CD4-positive, alpha-beta T cell treated with Interleukin-6 for 4 hours (primary cell): ENCODE measurements at regions not wholly inside any gene's neighbourhood (a gene's known extent, or its start where the extent isn't known, plus 50 kb on each side); places are given as distances from the start of the nearest gene placed in this dataset.

Experiments used
- DNase-seq: peaks from one replicate; pipeline ENCODE4 v3.0.0-alpha.2; 2020; ENCODE audit warnings: mixed read lengths

DNA sequence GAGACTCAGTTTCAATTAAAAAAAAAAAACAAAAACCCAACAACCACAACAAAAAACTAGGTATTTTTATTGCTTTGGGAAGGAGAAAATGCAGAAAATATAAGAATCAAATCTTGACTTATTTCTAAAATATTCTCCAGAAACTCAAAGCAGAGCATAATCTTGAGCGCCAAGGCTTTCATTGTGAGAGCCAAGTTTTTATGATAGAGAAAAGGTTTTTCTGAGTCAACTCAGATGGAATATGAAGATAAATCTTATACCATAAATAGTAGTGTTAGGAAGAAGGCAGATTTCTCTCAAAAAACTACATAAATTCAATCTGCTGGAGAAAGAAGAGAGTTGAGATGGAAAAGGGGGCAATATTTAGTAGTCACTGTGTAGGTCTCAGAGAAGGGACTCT is 121.2 kb upstream of the OSR1 start:
- no peak for DNase-seq

DNA sequence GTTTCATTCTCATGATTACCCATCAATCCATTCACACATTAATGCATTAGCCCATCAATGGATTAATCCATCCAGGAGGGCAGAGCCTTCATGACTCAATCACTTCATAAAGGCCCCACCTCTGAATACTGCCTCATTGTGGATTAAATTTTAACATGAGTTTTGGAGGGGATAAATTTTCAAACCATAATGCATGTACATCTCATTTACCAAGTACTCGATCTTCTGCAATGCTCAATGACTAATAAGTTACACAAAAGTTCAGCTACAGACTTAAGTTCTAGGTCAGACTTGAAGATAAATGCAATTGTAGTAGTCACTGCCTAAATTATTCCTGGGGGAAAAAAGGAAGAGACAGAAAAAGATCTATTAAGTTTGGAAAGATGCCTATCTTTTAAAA is 120.0 kb upstream of the OSR1 start:
- DNase-seq, result no peak

DNA sequence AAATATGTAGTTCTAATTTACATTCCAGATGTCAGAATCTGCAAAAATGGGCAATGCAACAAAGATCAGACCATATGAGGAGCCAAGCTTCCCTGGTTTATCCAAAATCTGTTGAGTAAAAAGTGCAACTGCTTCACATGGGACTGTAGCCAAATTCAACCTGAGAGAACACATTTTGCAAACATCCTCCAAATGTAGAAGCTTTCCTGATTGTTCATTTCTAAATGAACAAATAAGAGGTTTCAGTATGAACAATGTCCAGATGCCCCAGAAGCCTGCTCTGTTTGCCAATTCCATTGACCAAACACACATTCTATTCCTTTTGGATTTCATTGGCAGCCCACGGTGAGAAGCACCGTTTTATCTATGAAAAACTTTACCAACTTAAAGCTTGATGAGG is 117.9 kb upstream of the OSR1 start:
- no peak for DNase-seq

DNA sequence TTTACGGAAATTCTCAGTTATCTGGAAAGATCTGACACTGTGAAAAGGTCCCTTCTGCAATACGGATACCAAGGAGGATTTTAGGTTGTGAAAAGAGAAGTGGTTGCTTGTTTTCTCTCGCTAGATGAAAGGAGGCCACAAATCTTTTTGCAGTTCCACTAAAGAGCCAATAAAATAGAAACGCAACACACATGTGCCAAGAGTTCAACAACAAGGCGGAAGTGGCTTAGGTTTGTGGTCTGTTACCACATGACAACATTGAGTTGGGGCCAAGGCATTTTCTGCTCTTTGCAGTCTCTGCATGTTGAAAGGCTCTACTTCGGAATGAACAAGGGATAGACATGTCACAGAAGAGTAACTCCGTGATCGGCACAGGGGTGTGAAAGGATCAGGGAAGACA is 115.7 kb upstream of the OSR1 start:
- peak; percentile 44 for DNase-seq

DNA sequence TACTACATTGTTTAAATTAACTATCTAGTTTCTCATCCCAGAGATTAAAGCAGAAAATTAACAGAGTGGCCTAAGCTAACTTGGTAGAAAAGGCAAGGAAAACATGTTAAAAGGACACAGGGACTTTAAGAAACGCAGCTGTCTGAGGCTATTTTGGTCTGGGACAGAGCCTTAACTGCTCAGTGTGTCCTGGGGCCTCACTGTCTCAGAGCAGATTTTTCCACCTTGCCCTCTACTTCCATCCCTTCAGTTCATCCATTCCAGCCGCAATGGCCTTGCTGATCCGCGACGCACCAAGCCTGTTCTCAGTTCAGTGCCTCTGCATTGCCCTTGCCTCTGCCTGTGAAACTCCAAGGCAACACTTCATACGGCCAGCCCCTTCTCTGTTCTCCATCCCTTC is 114.9 kb upstream of the OSR1 start:
- DNase-seq, result no peak

DNA sequence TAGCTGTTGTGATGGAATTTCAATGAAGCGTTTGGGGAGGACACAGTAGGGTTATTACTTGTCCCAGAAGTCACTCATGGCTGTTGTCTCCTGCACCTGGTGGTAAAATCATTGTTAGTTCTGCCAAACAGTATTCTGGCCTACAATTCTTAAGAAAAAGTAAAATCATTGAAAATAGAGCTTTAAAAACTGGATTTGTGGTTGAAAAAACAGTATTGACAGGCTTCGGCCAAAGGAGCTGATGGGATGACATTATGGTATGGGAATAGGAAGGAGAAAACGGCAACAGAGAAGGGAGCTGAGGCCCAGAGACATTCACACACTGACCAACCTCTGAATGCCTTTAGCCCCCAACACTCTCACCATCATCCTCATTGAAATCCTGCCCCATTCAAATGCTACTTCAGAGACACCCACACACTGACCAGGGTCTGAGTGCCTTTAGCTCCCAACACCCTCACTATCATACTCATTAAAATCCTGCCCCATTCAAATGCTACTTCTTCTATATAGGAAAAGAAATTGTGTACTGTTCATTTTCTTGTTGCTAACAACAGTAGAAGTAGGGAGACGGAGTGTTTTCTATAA is 114.1 kb upstream of the OSR1 start:
- DNase-seq, result no peak

DNA sequence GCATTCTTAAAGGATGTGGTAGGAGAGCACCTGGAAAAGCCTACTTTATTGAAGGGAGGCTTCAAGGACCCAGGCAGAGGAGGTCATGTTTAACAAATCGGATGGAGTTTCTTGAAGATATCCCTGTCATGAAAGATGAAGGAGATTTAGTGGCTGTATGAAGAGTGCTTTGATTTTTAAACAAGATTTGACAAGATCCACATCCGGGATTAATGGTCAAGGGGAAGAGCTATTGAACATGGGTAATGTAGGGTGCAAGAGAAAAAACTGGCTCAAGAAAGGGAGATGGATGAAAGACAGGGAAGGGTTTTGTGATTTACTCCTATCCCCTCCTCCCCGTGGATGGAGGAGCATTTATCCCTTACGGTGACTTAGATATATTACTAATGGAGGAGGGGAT is 113.1 kb upstream of the OSR1 start:
- no peak for DNase-seq

DNA sequence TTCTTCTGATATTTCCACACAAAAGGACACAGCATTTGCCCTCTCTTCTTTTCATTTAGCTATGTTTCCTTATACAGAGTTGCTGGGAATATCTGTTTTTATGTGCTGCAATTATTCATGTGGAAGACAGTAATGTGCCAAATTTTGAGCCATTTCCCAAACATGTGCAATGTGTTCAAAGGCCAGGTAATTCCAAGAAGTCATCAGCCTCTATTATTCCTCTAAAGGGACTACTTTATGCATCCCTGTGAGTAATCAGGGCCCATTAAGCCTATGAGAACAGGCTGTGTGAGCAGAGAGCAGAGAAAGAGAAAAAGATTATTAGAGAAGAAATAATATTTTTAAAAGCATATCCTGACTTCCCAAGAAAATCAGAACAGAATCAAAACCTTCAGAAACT is 107.6 kb upstream of the OSR1 start:
- DNase-seq, result no peak

DNA sequence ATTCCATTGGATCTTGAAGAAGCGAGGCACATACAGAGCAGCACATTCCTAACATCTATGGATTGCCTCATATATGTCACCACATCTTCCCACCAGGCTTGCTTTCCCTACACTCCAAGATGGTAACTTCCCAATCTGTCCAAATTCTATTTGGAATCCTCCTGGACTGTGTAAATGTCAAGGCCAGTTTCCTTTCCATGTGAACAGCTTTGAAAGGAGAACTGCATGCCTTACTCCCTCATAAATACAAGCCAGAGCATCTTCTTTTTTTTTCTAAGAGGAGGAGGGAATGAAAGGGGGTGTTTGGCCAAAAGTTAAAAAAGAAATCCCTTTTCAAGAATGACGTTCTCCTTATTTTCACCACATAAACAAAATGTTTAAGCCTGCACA is 103.8 kb upstream of the OSR1 start:
- no peak for DNase-seq

DNA sequence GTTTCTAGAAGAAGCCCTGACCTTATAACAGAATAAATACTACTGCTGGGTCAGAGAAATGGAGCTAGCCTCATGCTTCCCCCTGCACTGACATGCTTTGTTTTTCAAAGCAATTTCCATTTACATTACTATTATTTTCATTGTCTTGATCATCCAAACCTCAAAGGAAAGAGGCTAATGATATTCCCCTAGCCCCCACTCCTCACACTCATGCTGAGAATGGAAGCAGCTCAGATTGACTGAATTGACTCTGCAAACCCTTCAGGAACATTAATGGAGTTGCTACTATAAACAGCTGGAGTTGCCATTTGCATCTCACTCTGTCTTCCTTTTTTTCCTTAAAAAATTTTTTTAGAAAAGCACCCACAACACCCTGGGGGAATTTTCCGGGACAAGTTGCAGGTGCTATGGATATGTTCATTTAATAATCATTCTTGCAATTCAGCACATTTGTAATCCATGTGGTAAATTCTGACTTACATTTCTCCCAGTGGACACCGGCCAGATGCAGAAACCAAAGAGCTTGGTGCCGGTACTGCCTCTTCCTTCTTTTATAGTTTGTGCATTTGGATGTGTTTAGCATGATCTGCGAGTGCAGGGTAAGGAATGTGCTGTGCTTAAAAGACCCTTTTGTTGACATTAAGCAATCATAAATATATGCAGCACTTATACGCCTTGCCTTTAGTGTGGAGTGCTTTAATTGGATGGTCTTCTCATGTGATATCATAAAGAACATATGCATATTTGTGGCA is 103.3 kb upstream of the OSR1 start:
- no peak for DNase-seq

DNA sequence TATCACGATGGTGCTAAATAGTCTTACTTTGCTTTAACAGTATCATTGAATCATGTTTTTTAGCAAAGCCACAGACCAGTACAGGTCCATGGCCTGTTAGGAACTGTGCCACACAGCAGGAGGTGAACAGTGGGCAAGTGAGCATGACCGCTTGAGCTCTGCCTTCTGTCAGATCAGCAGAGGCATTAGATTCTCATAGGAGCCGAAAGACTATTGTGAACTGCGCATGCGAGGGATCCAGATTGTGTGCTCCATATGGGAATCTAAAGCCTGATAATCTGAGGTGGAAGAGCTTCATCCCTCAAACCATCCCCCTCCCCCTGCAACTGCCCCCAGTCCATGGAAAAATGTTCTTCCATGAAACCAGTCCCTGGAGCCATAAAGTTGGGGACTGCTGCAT is 102.3 kb upstream of the OSR1 start:
- DNase-seq, result no peak

DNA sequence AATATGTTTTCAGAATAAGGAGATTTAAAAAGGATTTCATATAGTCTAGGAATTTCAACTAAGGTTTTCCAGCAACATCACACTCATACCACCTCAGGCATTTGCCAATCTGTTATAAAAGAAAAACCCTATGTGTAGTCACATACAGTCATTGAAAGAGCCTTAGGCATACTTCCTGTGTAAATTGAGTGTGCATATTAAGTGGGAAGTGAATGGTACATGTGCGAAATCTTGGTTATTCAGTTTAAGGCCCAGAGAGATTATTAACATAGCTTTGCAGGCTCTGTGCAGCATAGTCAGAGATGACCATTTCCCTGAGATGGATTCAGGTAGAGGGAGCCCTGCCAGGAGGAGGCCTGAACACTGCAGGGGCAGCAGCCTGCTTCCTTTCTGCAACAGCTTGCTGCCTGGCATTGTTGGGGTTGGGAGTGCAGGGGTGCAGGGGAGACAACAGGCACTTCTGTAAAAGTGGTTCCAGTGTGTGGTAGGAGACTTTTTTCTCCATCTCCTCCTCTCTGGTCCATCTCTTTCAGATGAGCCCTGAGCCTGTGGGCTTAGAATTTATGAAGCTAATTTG is 100.1 kb upstream of the OSR1 start:
- no peak for DNase-seq

DNA sequence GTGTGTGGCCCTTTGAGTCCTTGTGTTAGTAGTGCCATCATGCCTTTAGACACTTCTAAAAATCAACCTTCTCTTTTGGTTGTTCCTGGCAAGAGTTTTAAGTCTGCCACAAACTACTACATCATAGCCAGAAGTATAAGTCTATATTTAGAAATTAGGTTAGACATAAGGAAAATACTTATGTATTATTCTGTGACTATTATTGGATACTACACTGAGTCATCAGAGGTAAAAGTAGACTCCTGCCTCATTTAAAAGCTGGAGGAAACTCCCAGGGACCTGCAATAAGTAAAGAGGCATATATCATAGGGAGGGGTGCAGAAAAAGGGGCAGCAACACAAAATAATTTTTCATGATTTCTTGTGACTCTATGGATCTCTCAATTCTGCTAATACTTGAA is 99.4 kb upstream of the OSR1 start:
- DNase-seq, result no peak

DNA sequence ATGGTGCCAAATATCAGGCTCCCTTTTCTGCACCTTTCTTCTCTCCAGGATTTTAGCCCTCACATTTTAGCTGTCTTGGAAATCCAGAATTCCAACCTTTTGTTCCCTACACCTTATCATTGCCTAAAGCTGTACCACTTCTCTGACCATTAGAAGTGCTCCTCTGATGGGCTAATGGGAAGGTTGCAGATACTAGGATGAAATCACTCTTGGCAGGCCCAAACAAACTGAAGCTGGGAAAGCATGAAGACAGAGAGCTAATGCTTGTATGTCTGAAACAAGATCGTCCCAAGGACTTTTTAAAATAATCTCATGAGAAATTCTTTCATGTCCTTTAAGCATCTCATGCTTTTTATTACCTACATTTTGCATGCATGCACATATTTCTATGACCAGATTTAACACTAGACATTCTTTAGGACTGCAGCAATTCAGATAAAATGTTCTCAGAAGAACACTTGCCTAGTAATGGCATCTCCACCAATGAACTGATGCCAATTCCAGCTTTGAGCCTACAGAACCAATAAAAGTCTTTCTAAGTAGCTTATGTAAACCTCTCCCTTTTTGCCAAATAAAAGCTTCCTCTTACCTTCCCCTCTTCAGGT is 98.4 kb upstream of the OSR1 start:
- DNase-seq, result no peak

DNA sequence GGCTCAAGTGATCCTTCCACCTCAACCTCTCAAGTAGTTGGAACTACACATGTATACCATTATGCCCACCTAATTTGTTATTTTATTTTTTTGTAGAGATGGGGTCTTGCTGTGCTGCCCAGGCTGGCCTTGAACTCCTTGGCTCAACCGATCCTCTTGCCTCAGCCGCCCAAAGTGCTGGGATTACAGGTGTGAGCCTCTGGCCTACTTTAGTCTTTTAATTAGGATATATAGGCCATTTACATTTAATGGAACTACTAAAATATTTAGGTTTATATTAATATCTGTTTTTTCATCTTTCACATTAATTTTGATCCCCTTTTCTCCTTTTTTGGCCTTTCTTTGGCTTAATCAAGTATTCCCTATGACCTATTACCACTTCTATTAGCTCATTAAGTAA is 95.7 kb upstream of the OSR1 start:
- no peak for DNase-seq

DNA sequence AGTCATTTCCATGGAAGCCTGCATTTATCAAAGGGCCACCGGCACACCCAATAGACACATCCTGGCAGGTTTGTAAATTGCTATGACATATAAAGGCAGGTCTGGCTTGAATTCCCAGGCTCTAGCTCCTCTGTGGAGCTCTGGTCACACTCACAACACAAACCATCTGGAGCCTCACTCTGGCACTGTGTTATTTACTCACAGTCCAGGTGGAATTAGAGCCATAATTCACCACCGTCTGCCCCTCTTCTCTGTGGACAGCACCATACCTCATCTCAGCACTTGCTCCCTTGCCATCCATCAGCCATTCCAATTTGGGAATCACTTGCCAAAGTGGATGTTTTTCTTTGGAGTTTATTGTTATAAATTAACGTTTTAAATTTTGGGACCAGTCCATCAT is 84.3 kb upstream of the OSR1 start:
- DNase-seq, result no peak

DNA sequence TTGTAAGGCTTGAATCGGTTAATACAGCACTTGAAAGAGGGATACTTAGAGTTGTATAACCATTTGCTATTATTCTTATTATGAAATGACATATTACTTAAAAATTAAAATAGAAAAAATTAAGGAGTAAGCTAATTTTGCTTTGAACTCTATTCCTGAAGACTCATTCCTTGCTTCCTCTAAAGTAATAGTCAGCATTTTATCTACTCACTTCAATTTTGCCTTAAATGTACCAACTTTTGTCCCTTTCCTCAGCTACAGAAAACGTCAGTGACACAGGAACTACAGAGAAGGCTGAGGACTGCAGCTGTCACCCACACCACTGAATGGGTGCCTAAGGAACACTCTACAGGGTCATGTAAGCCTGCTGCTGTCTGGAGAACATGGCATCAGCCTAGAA is 80.7 kb upstream of the OSR1 start:
- no peak for DNase-seq

DNA sequence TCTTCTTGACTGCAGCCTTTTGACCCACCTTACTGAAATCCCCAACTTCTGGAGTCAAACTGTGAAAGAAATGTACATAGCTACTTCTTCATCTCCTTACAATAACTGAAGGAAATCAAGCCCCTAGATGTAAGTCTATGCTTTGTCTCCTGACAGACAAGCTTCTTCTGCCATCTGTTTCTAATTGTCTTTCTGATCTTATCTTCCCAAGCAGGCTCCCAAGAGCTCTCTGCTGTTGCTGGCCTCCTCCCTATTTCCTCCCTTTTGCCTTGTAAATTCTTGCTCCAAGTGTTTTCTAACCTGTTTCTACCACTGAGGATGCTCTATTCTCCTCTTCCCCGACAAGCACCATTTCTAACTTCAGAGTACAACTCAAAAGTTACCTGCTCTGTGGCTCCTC is 77.4 kb upstream of the OSR1 start:
- DNase-seq, result no peak

DNA sequence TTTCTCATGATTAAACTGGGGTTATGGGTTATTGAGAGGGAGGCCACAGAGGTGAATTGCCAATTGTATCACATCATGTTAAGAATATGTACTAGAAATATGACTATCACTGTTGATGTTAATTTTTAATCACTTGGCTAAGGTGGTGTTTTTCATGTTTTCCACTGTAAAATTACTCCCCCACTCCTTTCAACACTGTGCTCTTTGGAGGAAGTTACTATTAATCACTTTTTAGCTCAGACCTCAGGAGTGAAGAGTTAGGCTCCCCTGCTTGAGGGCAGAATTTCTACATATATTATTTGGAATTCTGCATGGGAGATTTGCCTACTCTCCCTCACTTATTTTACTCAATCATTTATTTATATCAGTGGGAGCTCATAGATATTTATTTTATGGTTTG is 76.0 kb upstream of the OSR1 start:
- no peak for DNase-seq

DNA sequence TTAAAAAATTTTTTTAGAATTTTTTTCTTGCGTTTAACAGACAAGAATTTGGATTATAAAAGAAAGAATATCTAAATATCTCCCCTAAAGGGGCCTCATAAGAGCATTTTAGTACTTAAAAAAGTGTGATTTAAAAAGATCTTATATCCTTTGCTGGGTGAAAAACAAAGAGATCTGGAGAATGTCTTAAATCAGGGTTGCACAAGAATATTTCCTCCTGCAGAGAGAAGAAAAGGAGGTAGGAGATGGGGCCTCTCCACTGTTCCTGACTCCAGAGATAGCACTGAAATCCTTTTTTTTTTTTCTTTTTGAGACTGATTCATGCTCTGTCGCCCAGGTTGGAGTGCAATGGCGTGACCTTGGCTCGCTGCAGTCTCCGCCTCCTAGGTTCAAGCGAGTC is 68.5 kb upstream of the OSR1 start:
- DNase-seq, result no peak

DNA sequence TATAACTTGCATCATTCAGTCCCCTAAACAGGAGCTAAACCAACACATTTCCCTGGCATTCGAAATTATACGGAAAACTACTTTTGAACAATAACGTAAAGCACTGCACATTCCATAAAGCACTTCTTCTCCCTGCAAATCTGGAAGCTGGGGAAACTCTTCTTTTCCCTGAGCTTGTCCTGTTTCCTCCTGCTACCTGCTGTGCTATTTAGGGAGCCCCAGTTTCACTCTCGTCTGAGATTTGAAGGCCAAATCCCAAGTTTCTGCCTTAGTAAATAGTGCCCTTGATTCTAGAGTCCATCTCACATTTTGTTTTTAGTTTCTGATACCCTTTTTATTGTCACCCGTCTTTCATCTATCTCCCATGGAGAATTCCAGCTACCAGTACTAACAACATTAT is 67.7 kb upstream of the OSR1 start:
- no peak for DNase-seq

DNA sequence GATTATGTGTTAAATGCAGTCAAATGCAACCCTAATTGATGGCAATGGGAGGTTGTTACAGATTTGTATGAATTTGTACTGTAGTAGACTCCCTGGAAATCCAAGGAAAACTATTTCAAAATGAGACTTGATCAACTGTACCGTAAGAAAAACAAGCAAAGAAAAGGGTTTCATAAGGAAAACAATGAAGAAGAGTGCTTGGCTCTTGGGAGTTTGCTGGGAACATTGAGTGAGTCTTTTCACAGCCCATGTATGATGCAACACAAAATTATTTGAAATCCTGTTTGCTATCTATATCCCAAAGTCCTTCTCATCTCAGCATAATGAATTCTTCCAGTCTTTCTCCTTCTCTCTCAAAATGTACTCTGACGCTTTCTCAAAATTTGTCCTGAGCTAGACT is 67.0 kb upstream of the OSR1 start:
- DNase-seq, result no peak

DNA sequence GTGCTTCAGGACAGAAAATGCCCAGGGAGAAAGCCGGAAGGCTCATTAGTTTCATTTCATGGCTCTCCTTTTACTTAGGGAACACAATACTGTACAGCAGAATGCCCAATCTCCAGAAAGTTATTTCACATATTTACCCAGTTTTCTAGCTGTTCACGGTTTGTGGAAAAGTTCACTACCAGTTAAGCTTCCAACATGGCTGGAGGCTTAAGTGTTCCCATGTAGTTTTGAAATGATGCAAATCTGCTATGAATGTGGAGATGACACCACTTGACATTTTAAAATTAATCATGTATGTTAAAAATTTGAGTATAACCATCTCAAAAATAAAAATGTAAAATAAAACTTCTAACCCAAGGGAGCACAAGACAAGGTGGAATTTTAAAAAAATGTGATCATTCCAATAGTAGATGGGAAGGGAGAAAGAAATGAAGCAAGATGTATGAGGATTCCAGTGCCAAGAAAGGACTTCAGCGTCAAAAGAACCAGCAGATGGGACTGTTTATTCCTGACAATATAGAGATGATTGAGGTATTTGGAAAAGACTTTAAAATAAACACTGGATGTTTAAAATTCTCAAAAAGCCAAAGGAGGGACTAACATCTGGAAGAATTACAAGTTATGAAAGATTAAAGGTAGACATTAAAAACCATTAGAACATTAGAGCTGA is 60.9 kb upstream of the OSR1 start:
- no peak for DNase-seq
